ENCODE measurements at regions not wholly inside any gene's neighbourhood (a gene's known extent, or its start where the extent isn't known, plus 50 kb on each side); places are given as distances from the start of the nearest gene placed in this dataset.

- TF ChIP-seq CTCF (IDR thresholded peaks at IDR 0.05) (no peak), POLR2A (IDR thresholded peaks at IDR 0.05) (no peak)
These were observed 244.9 kb upstream of the EPHA4 start for GRCh38 chr2:221817052-221817451.
